Neuronal stem cell (in vitro differentiated cells): ENCODE measurements at regions not wholly inside any gene's neighbourhood (a gene's known extent, or its start where the extent isn't known, plus 50 kb on each side); places are given as distances from the start of the nearest gene placed in this dataset.

Experiments
- DNase-seq: peaks from one replicate; pipeline ENCODE4 v3.0.0-alpha.2; 2013; ENCODE audit warnings: low spot score
- H2AFZ ChIP-seq: one replicate; pipeline ENCODE4 v1.6.1; 2013; ENCODE audit warnings: mild to moderate bottlenecking, low read length, inconsistent platforms
- H2AK5ac ChIP-seq: 2 replicates; pipeline ENCODE4 v1.6.1; 2013; ENCODE audit warnings: low read depth, mild to moderate bottlenecking, inconsistent platforms, low read length, moderate library complexity, mixed read lengths
- H2BK120ac ChIP-seq: 2 replicates; pipeline ENCODE4 v1.6.1; 2013; ENCODE audit warnings: low read depth, mild to moderate bottlenecking, inconsistent platforms, low read length, moderate library complexity, mixed read lengths
- H2BK12ac ChIP-seq: one replicate; pipeline ENCODE4 v1.6.1; 2013; ENCODE audit warnings: low read length, inconsistent platforms
- H2BK15ac ChIP-seq: 2 replicates; pipeline ENCODE4 v1.6.1; 2013; ENCODE audit warnings: mild to moderate bottlenecking, low read length, inconsistent platforms, mixed read lengths
- H2BK5ac ChIP-seq: one replicate; pipeline ENCODE4 v1.6.1; 2013; ENCODE audit warnings: inconsistent platforms, mild to moderate bottlenecking, low read length, moderate library complexity
- H3K14ac ChIP-seq: one replicate; pipeline ENCODE4 v1.6.1; 2013; ENCODE audit warnings: low read length, inconsistent platforms
- H3K18ac ChIP-seq: 2 replicates; pipeline ENCODE4 v1.6.1; 2013; ENCODE audit warnings: low read length, inconsistent platforms
- H3K23ac ChIP-seq: 2 replicates; pipeline ENCODE4 v1.6.1; 2013; ENCODE audit warnings: low read depth, mild to moderate bottlenecking, mixed read lengths, low read length, inconsistent platforms; ENCODE audit not compliant: poor library complexity
- H3K27ac ChIP-seq: replicated peaks from 3 replicates; pipeline ENCODE4 v1.5.1; 2013; ENCODE audit warnings: low read length, inconsistent platforms
- H3K27me3 ChIP-seq, 3 experiments: 2 replicates each; pipeline ENCODE4 v1.6.1; 2013; ENCODE audit warnings: low read length in 3 of 3, mild to moderate bottlenecking in 2 of 3, inconsistent platforms in 1 of 3, low read depth in 1 of 3, mixed read lengths in 1 of 3, moderate library complexity in 1 of 3; ENCODE audit not compliant: control insufficient read depth in 3 of 3, insufficient read depth in 3 of 3
- H3K36me3 ChIP-seq, 2 donors: replicated peaks in 1 of 2; 2 replicates each; pipeline ENCODE4 v1.6.1; 2013; ENCODE audit warnings: low read length in 2 of 2; ENCODE audit not compliant: control insufficient read depth in 2 of 2, insufficient read depth in 2 of 2
- H3K4ac ChIP-seq: 2 replicates; pipeline ENCODE4 v1.6.1; 2013; ENCODE audit warnings: inconsistent platforms, mild to moderate bottlenecking, low read length, moderate library complexity
- H3K4me1 ChIP-seq, 2 donors: 1 replicate in 1 of 2; 2 replicates in 1 of 2; pipeline ENCODE4 v1.6.1; 2013; ENCODE audit warnings: low read length in 2 of 2, low read depth in 1 of 2; ENCODE audit not compliant: control insufficient read depth in 2 of 2, insufficient read depth in 1 of 2
- H3K4me2 ChIP-seq: one replicate; pipeline ENCODE4 v1.6.1; 2013; ENCODE audit warnings: mild to moderate bottlenecking, low read length, inconsistent platforms; ENCODE audit not compliant: insufficient read depth, poor library complexity, severe bottlenecking
- H3K4me3 ChIP-seq, 2 donors: 2 replicates each; pipeline ENCODE4 v1.5.1; 2013; ENCODE audit warnings: low read length in 2 of 2, mild to moderate bottlenecking in 2 of 2, inconsistent platforms in 1 of 2, moderate library complexity in 1 of 2
- H3K79me1 ChIP-seq: one replicate; pipeline ENCODE4 v1.6.1; 2013; ENCODE audit warnings: low read depth, mild to moderate bottlenecking, inconsistent platforms, low read length, moderate library complexity
- H3K9ac ChIP-seq: one replicate; pipeline ENCODE4 v1.6.1; 2013; ENCODE audit warnings: mild to moderate bottlenecking, low read depth, low read length, inconsistent platforms; ENCODE audit not compliant: poor library complexity
- H3K9me3 ChIP-seq, 2 donors: replicated peaks in 1 of 2; 2 replicates each; pipeline versions ENCODE3 to v1.6.1; 2013; ENCODE audit warnings: low read length in 2 of 2, mild to moderate bottlenecking in 2 of 2, inconsistent platforms in 1 of 2, low read depth in 1 of 2, mixed read lengths in 1 of 2, moderate library complexity in 1 of 2; ENCODE audit not compliant: control insufficient read depth in 2 of 2, insufficient read depth in 1 of 2
- H4K8ac ChIP-seq: one replicate; pipeline ENCODE4 v1.6.1; 2013; ENCODE audit warnings: low read depth, mild to moderate bottlenecking, inconsistent platforms, low read length, moderate library complexity
- H4K91ac ChIP-seq: one replicate; pipeline ENCODE4 v1.6.1; 2013; ENCODE audit warnings: low read length, low read depth, mild to moderate bottlenecking, inconsistent platforms; ENCODE audit not compliant: poor library complexity
- WGBS, 2 donors: extraction: QIAGEN DNeasy Blood & Tissue Kit; methylation state at CpG; one replicate each; pipeline ENCODE4 v1.1.7; 2013; ENCODE audit warnings: missing lambda C conversion rate in 2 of 2, mixed read lengths in 1 of 2; ENCODE audit not compliant: insufficient read length in 2 of 2, insufficient replicate concordance in 1 of 2; ENCODE audit errors: extremely low coverage in 2 of 2; 5-methylcytosine and 5-hydroxymethylcytosine counted together

DNA sequence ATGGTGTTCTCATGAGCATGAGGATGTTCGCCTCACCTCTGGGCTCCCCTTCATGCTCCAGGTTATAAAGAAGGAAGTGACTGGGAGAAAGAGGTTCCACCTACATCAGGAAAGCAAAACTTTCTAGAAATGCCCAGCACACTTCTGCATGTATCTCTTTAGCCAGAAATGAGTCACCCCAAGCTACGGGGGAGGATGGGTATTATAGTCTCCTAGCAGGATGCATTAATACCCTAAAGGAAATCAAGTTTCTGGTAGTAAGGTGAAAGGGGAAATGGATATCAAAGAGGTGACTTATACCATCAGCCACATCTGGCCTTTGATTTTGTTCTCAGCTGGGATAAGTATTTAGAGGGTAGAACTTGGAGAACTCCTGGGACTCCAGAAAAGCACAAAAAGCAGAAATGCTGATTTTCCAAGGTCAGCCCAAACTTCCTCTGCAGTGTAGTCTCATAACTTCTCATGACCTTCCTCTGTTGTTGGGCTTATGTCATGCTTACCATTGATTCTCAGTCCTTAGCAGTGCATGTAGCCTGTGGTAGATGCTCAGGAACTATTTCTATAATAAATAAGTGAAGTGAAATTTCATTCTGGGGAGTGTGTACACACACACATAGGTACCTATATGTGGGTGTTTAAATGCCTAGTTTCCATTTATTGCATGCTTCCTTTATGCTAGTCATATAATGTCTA lies 209.4 kb upstream of the CRY1 start:
- Histone ChIP-seq H3K27me3 (peaks cover 0 to 9% (median 0%) of the 10 kb centered on the region in 3 experiments), H3K79me1 (no peaks in the 10 kb centered on the region), H3K9ac (no peak overlapping the region), H4K91ac (no peak overlapping the region), H3K27ac (no peak overlapping the region), H2AK5ac (no peak overlapping the region), H3K14ac (no peak overlapping the region), H3K4ac (no peak overlapping the region), H4K8ac (no peak overlapping the region), H2AFZ (no peak overlapping the region), H3K36me3 (no peaks in the 10 kb centered on the region), H2BK120ac (no peak overlapping the region), H3K18ac (no peak overlapping the region), H3K4me1 (peaks cover 2 to 8% of the 10 kb centered on the region in 2 donors), H2BK5ac (no peak overlapping the region), H3K4me3 (no peak overlapping the region), H3K23ac (no peak overlapping the region), H3K9me3 (peaks cover 0 to 3% of the 10 kb centered on the region in 2 donors), H2BK12ac (no peak overlapping the region), H3K4me2 (no peak overlapping the region), H2BK15ac (no peak overlapping the region)
- no CpG with 5 or more reads among the region's 2 CpGs for WGBS, 2 donors
- DNase-seq, result no peak

DNA sequence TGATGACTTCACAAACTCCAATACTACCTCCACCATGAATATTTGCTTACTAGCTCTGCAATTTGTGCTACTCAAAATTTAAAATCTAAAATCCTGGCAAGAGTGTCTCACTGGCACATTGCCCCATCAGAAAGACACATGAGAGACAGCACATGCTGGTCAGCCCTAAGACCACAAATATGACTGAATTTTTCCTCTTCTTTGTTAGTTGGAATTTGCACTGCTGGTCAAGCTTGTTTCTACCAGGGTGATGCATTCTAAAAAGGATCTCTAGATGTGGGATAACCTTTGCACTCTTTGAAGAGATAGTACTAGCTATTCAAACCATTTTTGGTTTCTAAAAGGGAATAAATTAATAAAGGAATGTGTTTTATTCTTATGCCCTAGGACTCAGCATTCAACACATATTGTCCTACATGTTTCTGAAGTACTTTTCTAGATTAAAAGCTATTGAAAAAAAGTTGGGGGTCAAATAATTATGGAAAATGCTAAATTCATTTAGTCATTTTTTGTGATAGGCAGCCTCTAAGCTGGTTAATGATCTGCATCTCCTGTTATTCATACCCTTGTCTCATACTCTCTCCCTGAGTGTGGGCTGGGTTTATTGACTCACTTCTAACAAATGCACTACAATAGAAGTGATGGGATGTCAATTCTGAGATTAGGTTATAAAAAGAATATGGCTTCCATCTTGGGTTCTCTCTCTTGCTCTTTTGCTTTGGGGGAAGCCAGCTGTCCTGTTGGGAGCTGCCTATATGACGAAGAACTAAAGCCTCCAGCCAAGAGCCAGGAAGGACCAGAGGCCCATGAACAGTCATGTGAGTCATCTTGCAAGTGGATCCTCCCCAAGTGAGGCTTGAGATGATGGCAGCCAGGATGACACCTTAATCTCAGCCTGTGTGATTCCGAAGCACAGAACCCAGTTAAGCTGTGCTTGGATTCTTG lies 211.5 kb upstream of the CRY1 start:
- Histone ChIP-seq H3K4me3 (no peak overlapping the region), H3K9me3 (peaks cover 0 to 3% of the 10 kb centered on the region in 2 donors), H2AFZ (no peak overlapping the region), H2BK120ac (no peak overlapping the region), H3K36me3 (no peaks in the 10 kb centered on the region), H3K27ac (no peak overlapping the region), H2BK15ac (no peak overlapping the region), H2BK12ac (no peak overlapping the region), H3K27me3 (peaks cover 0 to 5% (median 0%) of the 10 kb centered on the region in 3 experiments), H4K91ac (no peak overlapping the region), H3K14ac (no peak overlapping the region), H3K4me1 (peaks cover 2 to 8% of the 10 kb centered on the region in 2 donors), H3K79me1 (no peaks in the 10 kb centered on the region), H3K18ac (no peak overlapping the region), H3K4ac (no peak overlapping the region), H3K4me2 (no peak overlapping the region), H3K23ac (no peak overlapping the region), H2BK5ac (no peak overlapping the region), H3K9ac (no peak overlapping the region), H2AK5ac (no peak overlapping the region), H4K8ac (no peak overlapping the region)
- no peak for DNase-seq
- WGBS, 2 donors, result no CpG with 5 or more reads among the region's 2 CpGs

DNA sequence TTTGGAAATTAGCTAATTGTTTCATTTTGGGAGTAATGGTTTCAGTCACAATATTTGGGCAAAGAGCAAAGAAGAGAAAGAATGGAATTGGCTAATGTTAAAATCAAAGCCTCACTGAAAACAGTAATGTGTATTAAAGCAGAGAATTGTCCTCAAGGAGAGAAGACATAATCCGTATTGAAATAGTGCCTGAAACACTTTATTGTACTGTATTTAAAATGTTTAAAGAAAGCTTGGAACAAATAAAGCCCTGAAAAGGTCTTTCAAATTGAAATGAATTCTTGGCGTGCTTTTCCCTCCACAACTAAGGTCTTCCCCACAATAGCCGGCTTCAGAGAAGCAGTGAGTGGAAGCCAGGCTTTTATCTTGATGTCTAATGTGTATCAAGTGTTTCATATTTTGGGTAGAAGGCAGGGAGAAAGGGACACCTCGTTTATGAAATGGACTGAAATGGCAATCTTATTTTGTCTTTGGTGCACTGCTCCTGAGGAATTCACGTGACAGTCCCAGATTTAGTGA lies 212.9 kb upstream of the CRY1 start:
- no peak overlapping the region for H2BK5ac ChIP-seq
- no peak overlapping the region for H3K4ac ChIP-seq
- H3K14ac ChIP-seq, result no peak overlapping the region
- H2BK120ac ChIP-seq, result no peak overlapping the region
- no peaks in the 10 kb centered on the region for H3K36me3 ChIP-seq
- H3K27ac ChIP-seq, result no peak overlapping the region
- peaks cover 0 to 3% of the 10 kb centered on the region in 2 donors for H3K9me3 ChIP-seq
- no peaks in the 10 kb centered on the region for H3K79me1 ChIP-seq
- H3K4me1 ChIP-seq, result peaks cover 5 to 8% of the 10 kb centered on the region in 2 donors
- no peak overlapping the region for H2BK12ac ChIP-seq
- H4K8ac ChIP-seq, result no peak overlapping the region
- H3K18ac ChIP-seq, result no peak overlapping the region
- no peak overlapping the region for H2AFZ ChIP-seq
- no peak overlapping the region for H3K23ac ChIP-seq
- no peak overlapping the region for H2AK5ac ChIP-seq
- no CpG with 5 or more reads among the region's 5 CpGs for WGBS, 2 donors
- no peak overlapping the region for H3K9ac ChIP-seq
- H3K27me3 ChIP-seq, result peaks cover 0 to 5% (median 0%) of the 10 kb centered on the region in 3 experiments
- H4K91ac ChIP-seq, result no peak overlapping the region
- DNase-seq, result no peak
- no peak overlapping the region for H3K4me2 ChIP-seq
- no peak overlapping the region for H2BK15ac ChIP-seq
- no peak overlapping the region for H3K4me3 ChIP-seq

DNA sequence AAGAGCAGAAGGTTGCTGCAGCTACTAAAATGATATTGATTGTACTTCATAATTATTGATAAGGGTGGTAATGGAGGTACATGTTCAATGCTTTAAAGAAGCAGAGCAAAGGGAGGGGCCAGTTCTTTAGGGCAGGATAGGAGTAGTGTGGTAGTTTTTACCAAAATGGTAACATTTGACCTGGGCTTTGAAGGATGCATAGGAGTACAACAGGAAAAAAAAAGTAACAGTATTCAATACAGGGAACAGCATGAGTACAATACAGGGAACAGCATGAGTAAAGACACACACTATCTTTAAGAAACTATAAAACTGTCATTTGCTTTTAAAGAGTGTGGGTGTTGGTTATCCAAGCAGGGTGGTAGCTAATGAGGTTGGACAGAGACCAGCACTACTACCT lies 215.0 kb upstream of the CRY1 start:
- Histone ChIP-seq H2BK5ac (no peak overlapping the region), H3K23ac (no peak overlapping the region), H3K79me1 (no peaks in the 10 kb centered on the region), H3K9ac (no peak overlapping the region), H3K36me3 (no peaks in the 10 kb centered on the region), H3K4me1 (peaks cover 5 to 8% of the 10 kb centered on the region in 2 donors), H2BK120ac (no peak overlapping the region), H2AFZ (no peak overlapping the region), H3K9me3 (peaks cover 0 to 3% of the 10 kb centered on the region in 2 donors), H3K4me3 (no peak overlapping the region), H3K4me2 (no peak overlapping the region), H4K91ac (no peak overlapping the region), H3K14ac (no peak overlapping the region), H2BK15ac (no peak overlapping the region), H3K27ac (no peak overlapping the region), H2BK12ac (no peak overlapping the region), H3K4ac (no peak overlapping the region), H2AK5ac (no peak overlapping the region), H3K18ac (no peak overlapping the region), H3K27me3 (peaks cover 0 to 4% (median 0%) of the 10 kb centered on the region in 3 experiments), H4K8ac (no peak overlapping the region)
- no peak for DNase-seq
